Left cardiac atrium (tissue), 4 donors: ENCODE measurements at regions not wholly inside any gene's neighbourhood (a gene's known extent, or its start where the extent isn't known, plus 50 kb on each side); places are given as distances from the start of the nearest gene placed in this dataset.
"Not testable (repeated sequence)": the region's sequence is repeated elsewhere in the genome, so short reads cannot be mapped to it uniquely, and the experiment has no call there.

Experiments used
- ATAC-seq, 2 donors: fragments of 200-7000 bp; cut with Tn5 transposase; one replicate each; pipeline ENCODE4 v1.9.1; 2020; ENCODE audit warnings: mild to moderate bottlenecking in 2 of 2, moderate library complexity in 2 of 2
- DNase-seq: peaks from one replicate; pipeline ENCODE4 v3.0.0-alpha.2; 2020
- intact Hi-C, 2 donors: fragments of 100-400 bp; cut with DNase I; formaldehyde crosslinking; loops; one replicate each; pipeline versions ENCODE4 v1.14.1 to v1.15.1; 2022 to 2023
- donor health status: DM: no; HTN: yes; CAD: no.
- donor health status: DM: no; HTN: yes; CAD: no; lungs with severe emphysema.
- donor health status: DM: yes; HTN: yes; CAD: no.
- donor health status: Dilated cardiomyopathy.

GRCh38 chr4:91965166-91965565, 338.6 kb upstream of the GRID2 start:
- intact Hi-C loops: no loop called here
- DNase-seq: no peak
- no peak for ATAC-seq

- ATAC-seq: no peak
- DNase-seq: no peak
- intact Hi-C loops: no loop called here
Observed at GRCh38 chr4:91973479-91974153, 330.1 kb upstream of the GRID2 start.

- ATAC-seq (no peak), DNase-seq (no peak)
- intact Hi-C loops: no loop called here
Observed at GRCh38 chr4:91984466-91984865, 319.3 kb upstream of the GRID2 start.

GRCh38 chr4:91989914-91990313, 313.9 kb upstream of the GRID2 start:
- DNase-seq (no peak), ATAC-seq (no peak)
- intact Hi-C loops: no loop called here

- intact Hi-C loops: no loop called here
- DNase-seq: no peak
- no peak for ATAC-seq
Observed at GRCh38 chr4:91990726-91991125, 313.0 kb upstream of the GRID2 start.

GRCh38 chr4:91997045-91997444, 306.7 kb upstream of the GRID2 start:
- DNase-seq: no peak
- no peak for ATAC-seq
- intact Hi-C loops: no loop called here

GRCh38 chr4:92012899-92013867, 290.6 kb upstream of the GRID2 start:
- intact Hi-C loops: no loop called here
- no peak for DNase-seq
- no peak for ATAC-seq

- intact Hi-C loops: no loop called here
- DNase-seq (no peak), ATAC-seq (no peak)
Observed at GRCh38 chr4:92014067-92014466, 289.7 kb upstream of the GRID2 start.

- ATAC-seq (no peak), DNase-seq (no peak)
- intact Hi-C loops: no loop called here
Observed at GRCh38 chr4:92021203-92021602, 282.6 kb upstream of the GRID2 start.

GRCh38 chr4:92021788-92022187, 282.0 kb upstream of the GRID2 start:
- ATAC-seq (no peak), DNase-seq (no peak)
- intact Hi-C loops: no loop called here

- intact Hi-C loops, DNase-seq, ATAC-seq: not testable (repeated sequence)
Observed at GRCh38 chr4:92028830-92029229, 274.9 kb upstream of the GRID2 start.

- ATAC-seq (no peak), DNase-seq (no peak)
- intact Hi-C loops: no loop called here
Observed at GRCh38 chr4:92031825-92032224, 271.9 kb upstream of the GRID2 start.

GRCh38 chr4:92035666-92036065, 268.1 kb upstream of the GRID2 start:
- ATAC-seq: no peak
- intact Hi-C loops: no loop called here
- DNase-seq: no peak

GRCh38 chr4:92045718-92046117, 258.0 kb upstream of the GRID2 start:
- DNase-seq: no peak
- ATAC-seq: no peak
- intact Hi-C loops: no loop called here

GRCh38 chr4:92047209-92047875, 256.4 kb upstream of the GRID2 start:
- no peak for DNase-seq
- intact Hi-C loops: no loop called here
- no peak for ATAC-seq

GRCh38 chr4:92050875-92051274, 252.9 kb upstream of the GRID2 start:
- intact Hi-C loops: no loop called here
- DNase-seq (no peak), ATAC-seq (no peak)

GRCh38 chr4:92059615-92060014, 244.2 kb upstream of the GRID2 start:
- DNase-seq: no peak
- ATAC-seq: no peak
- intact Hi-C loops: no loop called here

- DNase-seq: no peak
- ATAC-seq: no peak
- intact Hi-C loops: no loop called here
Observed at GRCh38 chr4:92060333-92060732, 243.4 kb upstream of the GRID2 start.

- DNase-seq (no peak), ATAC-seq (no peak)
- intact Hi-C loops: no loop called here
Observed at GRCh38 chr4:92064574-92064973, 239.2 kb upstream of the GRID2 start.

- ATAC-seq (no peak), DNase-seq (no peak)
- intact Hi-C loops: no loop called here
Observed at GRCh38 chr4:92066485-92066884, 237.3 kb upstream of the GRID2 start.
